HG03378 (cell line): ENCODE measurements at regions not wholly inside any gene's neighbourhood (a gene's known extent, or its start where the extent isn't known, plus 50 kb on each side); places are given as distances from the start of the nearest gene placed in this dataset.
A peak's percentile ranks its signal among the peaks of the same experiment; 100 is the strongest.
"Not testable (repeated sequence)": the region's sequence is repeated elsewhere in the genome, so short reads cannot be mapped to it uniquely, and the experiment has no call there.

ENCODE experiments used
- ATAC-seq: cut with Tn5 transposase; IDR thresholded peaks from one replicate; pipeline ENCODE4 v1.9.1; 2021; ENCODE audit warnings: mild to moderate bottlenecking, moderate library complexity; ENCODE audit not compliant: unreplicated experiment

DNA sequence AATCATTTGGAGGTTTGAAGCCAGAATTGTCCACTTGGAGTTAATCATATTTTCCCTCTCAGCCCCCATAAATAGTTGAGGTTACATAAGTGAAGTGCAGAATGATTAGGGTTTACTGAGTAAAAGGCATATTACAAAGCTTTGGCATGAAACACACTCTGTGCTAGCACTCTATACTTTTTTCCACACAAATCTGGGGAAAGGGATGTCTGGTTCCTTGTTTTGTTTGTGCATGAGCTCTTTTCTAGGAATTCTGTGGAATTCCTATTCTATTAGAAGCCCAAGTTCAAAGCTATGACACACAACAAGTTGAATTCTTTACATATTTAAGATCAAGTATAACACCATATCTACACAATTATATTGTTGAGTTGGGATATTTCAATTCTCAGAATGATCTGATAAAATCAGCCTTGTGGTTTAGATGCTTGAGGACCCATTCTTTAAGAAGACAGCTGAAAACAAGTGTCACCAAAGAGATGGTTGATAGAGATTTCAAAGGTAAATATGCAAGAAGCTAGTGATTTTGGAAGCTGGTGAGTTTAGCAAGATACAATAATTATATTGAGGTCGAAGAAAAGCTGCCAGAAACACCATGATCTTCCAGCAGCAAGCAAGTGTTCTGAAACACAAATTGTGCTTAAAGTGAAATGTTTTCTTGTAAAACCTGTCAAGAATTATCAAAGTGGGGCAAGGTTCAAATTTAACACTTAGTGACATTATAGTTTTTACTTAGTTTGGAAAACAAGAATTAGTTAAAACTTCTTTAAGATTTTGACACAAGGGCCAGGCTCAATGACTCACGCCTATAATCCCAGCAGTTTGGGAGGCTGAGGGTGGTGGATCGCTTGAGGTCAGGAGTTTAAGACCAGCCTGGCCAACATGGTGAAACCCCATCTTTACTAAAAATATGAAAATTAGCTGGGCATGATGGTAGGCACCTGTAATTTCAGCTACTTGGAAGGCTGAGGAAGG lies 122.6 kb downstream of the INHBA start:
- ATAC-seq = no peak

- no peak for ATAC-seq
Observed at GRCh38 chr7:41578700-41579099, 124.2 kb downstream of the INHBA start.

GRCh38 chr7:41576166-41576565 lies 126.7 kb downstream of the INHBA start:
- ATAC-seq = no peak

DNA sequence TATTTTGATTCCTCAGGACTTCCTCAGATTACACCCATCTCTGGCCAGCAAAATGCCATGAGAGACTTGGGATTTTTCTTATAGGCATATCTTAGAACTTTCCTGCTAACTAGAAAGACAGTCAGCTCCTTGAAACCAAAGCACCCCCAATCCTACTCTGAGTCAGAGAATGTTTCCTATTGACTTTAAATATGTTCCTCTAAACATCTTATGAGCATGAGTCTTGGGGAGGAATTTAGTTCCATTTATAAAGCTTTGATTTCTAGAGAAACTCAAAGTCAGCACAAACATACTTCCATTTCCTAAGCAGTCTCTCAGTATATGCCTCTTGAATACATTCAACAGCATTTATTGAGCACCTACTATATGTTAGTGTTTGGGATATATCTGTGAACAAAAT lies 128.5 kb downstream of the INHBA start:
- no peak for ATAC-seq

DNA sequence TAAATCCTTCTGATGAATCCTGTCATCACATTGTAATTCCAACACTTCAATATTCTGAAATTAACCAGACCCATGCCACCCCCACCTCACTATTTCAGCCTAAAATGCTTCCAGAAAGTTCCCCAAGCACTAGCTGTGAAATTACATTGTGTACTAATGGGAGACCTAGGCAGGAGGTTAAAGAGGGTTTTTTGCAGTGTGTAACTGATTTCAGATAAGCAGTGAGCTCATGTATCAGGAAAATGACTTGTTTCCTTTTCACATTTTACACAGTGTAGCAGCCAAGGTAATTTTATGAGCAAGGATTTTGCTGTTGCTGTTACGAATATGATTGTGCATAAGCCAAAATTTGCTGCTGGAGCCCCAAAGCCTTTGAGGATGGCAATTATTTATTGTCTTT lies 129.0 kb downstream of the INHBA start:
- ATAC-seq = no peak

GRCh38 chr7:41573443-41573842 lies 129.4 kb downstream of the INHBA start:
- ATAC-seq = no peak

DNA sequence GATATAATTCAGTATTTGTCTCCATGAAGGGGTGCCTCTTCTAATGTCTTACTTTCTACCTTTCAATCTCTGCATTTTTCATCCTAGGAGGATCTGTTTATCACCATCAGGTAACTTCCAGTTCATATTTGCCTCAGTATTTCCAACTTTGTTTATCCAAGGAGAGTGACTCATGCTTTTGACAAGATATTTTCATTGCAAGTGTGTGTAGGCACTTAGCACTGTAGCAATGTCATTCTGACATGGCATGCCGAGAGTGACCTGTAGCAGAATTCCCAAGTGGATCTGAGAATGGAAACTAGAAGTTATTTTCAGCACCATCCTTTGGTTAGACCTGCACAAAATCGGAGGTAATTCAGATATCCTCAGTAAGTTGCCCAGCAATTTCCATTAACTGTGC lies 129.9 kb downstream of the INHBA start:
- ATAC-seq = no peak

DNA sequence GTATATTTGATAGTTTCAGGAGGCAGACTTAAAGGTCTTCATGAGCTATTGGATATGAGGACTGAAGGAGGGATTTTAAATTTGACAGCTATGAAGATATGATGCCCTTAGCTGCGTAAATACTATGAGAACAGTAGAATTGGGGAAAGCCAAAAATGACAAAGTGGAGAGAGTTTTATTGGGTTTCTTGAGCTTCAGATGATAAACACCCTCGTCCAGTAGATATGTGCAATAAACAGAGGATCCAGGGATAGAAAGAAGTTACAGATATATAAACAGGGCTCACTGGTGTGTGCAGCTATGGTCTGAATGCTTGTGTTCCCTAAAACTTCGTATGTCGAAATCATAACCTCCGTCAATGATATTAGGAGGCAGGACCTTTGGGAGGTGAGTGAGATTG lies 131.3 kb downstream of the INHBA start:
- ATAC-seq = no peak

DNA sequence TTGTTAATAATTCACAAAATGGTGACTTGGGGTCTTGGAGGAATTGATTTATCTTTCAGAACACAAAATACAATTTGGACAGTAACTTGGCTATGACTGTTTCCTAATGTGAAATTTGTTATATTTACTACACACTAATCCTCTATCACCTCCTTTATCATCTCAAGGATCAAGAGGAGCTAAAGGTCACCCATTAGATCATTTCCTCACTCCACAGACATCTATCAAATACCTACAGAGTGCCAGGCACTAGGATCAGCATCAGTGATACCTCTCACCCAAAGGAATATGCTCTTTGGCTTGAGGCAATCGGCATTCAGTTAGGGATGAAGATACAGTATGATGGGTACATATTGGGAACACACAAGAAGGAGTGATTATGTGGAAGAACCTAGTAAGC lies 132.1 kb downstream of the INHBA start:
- ATAC-seq = no peak

DNA sequence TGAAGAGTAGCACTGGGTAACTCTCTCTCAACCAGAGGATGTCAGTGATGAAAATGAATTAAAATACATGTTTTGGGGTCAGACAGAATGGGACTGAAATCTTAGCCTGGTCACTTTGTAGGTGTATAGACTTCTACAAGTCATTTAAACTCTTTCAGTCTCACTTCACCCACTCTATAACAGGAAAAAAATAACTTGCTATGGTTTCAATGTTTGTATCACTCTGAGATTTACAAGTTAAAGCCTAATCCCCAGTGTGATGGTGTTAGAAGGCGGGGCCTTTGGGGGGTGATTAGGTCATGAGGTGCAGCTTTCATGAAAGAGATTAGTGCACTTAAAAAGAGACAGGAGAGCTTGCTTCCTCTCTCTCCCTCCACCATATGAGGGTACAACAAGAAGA lies 134.8 kb downstream of the INHBA start:
- peak; percentile 79 for ATAC-seq

DNA sequence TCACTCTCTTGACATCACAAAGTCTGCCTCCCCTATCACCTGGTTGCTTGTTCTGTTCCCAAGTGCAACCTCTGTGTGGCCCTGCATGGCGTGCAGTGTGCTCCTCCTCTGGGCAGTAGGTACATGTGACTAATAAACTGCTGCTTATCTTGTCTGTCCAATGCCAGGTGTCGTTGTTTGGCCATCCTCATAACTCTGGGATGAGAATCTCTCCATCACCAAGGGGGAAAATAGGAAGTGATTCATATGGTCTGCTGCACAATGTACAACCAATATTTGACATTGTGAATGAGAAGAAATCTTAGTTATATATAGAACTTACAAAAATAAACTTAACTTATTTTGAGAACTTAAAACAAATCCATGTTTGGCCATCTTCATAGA lies 135.2 kb downstream of the INHBA start:
- ATAC-seq = no peak

- no peak for ATAC-seq
Observed at GRCh38 chr7:41567031-41567730, 135.7 kb downstream of the INHBA start.

- ATAC-seq = no peak
Observed at GRCh38 chr7:41566581-41566980, 136.3 kb downstream of the INHBA start.

DNA sequence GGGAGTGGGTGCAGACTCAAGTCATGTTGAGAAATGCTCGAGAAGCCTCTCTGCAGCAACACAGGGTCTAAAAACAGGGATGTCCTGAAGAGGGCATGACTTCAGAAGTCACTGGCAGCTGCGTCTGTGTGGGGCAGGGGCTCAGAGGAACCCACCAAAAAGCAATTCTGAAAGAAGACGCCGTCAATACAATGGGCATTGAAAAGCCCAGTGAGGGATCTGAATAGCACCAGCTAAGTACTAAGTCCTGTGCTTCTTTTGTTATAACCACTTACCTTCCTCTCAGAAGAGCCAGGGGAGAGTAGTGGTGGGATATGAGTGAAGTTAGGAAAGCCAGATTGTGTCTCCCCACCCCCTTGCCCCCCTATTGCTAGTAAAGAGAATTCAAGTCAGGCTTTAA lies 137.2 kb downstream of the INHBA start:
- no peak for ATAC-seq

DNA sequence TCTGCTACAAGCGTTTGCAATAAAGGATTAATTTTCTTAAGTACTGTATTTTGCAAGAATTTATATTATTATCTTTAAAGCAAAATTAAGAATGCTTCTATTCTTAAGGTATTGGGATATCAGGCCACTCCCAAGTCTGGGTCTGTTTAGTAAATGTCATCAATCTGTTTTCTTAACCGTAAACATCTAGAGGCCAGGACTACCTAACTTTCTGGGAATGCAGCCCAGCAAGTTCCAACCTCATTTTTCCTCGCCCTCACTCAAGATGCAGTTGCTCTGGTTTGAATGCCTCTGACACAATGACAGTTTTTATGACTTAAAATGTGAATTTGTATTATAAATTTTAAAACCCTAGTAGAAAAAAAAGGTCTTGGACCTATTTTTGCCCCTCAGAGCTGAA lies 143.5 kb downstream of the INHBA start:
- ATAC-seq = no peak

GRCh38 chr7:41554481-41554880 lies 148.4 kb downstream of the INHBA start:
- ATAC-seq = no peak

GRCh38 chr7:41550046-41550445 lies 152.8 kb downstream of the INHBA start:
- ATAC-seq = not testable (repeated sequence)

- no peak for ATAC-seq
Observed at GRCh38 chr7:41544241-41544640, 158.6 kb downstream of the INHBA start.

DNA sequence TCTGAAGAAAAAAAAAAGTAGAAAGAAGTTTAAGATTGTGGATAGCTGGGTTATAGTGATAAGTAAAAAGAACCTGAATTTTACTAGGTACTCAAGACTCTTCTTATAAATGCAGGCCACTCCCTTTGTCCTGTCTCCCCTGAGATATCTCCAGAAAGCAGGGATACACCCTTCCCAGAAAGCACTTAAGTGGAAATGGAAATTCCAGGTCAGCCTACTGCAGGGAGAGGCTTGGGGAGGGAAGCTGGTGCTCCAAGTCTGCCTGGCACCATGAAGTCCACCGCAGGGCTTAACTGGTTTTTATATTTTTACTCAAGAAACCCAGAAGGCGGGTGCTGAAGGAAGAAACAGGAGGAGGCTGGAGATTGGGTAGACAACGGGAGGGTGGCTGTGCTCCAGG lies 162.3 kb downstream of the INHBA start:
- no peak for ATAC-seq

- no peak for ATAC-seq
Observed at GRCh38 chr7:41538810-41539724, 163.8 kb downstream of the INHBA start.
